GM12872 (cell line): ENCODE measurements at regions not wholly inside any gene's neighbourhood (a gene's known extent, or its start where the extent isn't known, plus 50 kb on each side); places are given as distances from the start of the nearest gene placed in this dataset.
A peak's percentile ranks its signal among the peaks of the same experiment; 100 is the strongest.

Source experiments
- CTCF ChIP-seq: IDR thresholded peaks from 3 replicates; pipeline ENCODE4 v1.5.1; 2011; ENCODE audit warnings: low read depth, mild to moderate bottlenecking, low read length, moderate library complexity; ENCODE audit not compliant: insufficient read depth

- TF ChIP-seq CTCF, result no peak
Observed at GRCh38 chrX:13518126-13518525, 51.3 kb upstream of the EGFL6 start.

DNA sequence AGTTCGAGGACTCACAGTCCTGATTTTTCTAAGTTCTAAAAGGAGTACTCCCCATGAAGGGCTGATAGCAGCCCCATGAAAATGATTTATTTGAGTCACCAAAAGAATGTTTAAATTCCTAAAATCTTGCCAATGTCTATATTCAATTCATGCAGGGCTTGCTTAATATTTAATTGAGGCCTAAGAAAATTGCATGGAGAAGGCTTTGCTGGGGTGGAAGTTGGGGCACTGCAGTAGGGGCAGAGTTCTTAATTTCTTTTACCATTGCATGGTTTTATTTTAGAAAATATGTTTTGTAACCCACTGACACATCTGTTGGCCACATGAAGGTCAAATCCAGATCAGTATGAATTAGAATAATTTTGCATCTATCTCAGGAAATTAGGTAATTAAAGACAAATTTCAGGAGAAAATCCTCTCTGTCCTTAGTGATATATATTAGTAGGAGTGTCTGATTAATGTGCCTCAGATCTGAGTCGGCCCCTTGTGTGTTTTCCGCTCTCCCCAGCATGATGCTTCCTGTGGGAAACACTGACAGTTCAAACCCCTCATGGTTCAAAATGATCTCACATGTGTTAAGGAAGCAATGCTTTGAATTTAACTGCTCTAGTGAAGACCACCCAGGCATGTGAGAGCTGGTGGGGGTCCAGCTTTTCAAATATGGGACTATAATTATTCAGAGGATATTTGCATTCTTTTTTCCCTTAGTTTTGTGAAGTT is 54.0 kb upstream of the EGFL6 start:
- TF ChIP-seq CTCF, result no peak

GRCh38 chrX:13511944-13512330 is 57.5 kb upstream of the EGFL6 start:
- TF ChIP-seq CTCF, result no peak

DNA sequence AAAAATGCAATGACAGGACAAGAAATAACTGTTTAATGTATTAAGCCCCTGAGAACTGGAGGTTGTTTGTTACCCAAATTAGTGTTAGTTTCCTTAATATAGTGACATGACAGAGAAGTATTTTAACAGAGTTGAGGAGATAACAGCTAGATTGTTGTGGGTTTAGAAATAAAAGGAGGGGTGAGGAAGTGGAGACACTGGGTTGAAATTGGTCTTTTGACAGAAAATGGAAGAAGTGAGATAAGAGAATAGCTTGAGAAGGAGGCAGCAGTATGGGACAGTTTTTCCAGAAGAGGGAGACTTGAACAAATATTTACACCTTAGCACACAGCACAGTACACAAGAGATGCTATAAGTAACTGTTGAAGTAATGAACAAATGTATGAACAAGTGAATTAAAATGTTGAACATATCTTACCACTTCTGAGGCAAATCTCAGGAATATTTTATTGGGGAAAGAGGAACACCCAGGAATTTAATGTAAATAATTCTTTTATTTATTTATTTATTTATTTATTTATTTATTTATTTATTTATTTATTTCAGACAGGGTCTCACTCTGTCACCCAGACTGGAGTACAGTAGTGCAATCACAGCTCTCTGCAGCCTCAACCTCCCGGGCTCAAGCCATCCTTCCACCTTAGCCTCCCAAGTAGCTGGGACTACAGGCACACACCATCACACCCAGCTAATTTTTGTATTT is 58.0 kb upstream of the EGFL6 start:
- no peak for TF ChIP-seq CTCF

DNA sequence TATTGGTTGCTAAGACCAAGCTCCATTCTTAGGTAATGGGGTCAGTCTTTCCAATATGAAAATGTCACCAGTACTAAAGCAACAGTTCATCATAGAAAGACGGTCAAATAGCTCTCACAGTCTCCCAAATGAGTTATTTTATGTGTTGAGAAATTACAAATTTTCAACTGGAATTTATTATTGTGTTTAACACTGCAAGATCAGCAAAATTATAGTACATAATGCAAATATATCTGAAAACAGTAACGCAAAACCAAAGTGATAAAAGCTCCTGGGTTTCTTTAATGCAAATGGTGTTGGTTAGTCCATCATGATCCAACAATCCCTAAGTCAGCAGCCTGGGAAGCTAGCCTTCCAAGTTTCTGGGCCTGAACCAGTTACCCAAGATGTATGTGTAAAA is 61.5 kb upstream of the EGFL6 start:
- TF ChIP-seq CTCF, result no peak

GRCh38 chrX:13506574-13506973 is 62.8 kb upstream of the EGFL6 start:
- TF ChIP-seq CTCF, result peak; percentile 54

DNA sequence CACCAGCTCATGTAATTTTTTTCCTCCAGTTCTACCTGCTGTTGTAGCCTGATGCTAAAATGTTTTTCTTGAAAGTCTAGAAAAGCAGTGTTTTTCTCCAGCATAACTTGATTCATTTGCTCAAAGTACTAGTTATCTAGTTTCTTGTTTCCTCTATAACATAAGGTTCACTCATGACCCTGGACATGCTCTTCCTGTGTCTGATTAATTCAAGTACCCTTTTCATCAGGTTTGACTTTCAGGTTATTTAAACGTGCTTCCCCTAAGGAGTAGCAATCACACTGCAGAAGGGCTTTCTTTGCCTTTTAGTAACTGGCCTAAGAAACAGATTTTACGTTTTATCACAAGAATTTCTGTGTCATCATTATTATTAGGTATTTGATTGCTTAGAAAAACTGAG is 66.8 kb upstream of the EGFL6 start:
- no peak for TF ChIP-seq CTCF
